Medulla oblongata (tissue), 1 donor: ENCODE measurements at regions not wholly inside any gene's neighbourhood (a gene's known extent, or its start where the extent isn't known, plus 50 kb on each side); places are given as distances from the start of the nearest gene placed in this dataset.

Experiments used
- DNase-seq: peaks from one replicate; pipeline ENCODE4 v3.0.0-alpha.2; 2015; ENCODE audit errors: extremely low spot score

GRCh38 chr16:49910541-49911071 is 54.7 kb upstream of the ZNF423 start:
- DNase-seq, result no peak

GRCh38 chr16:49911430-49911829 is 55.5 kb upstream of the ZNF423 start:
- no peak for DNase-seq

GRCh38 chr16:49912721-49913120 is 56.8 kb upstream of the ZNF423 start:
- DNase-seq, result no peak

GRCh38 chr16:49913720-49914119 is 57.8 kb upstream of the ZNF423 start:
- DNase-seq, result no peak

GRCh38 chr16:49914657-49915056 is 58.7 kb upstream of the ZNF423 start:
- DNase-seq, result no peak

GRCh38 chr16:49918257-49918656 is 62.3 kb upstream of the ZNF423 start:
- DNase-seq, result no peak

GRCh38 chr16:49919327-49919726 is 63.4 kb upstream of the ZNF423 start:
- DNase-seq, result no peak

- no peak for DNase-seq
Measured at GRCh38 chr16:49920397-49920796, 64.5 kb upstream of the ZNF423 start.

GRCh38 chr16:49921106-49921505 is 65.2 kb upstream of the ZNF423 start:
- DNase-seq, result no peak

- DNase-seq, result peak; percentile 45
Measured at GRCh38 chr16:49921791-49922456, 66.0 kb upstream of the ZNF423 start.

GRCh38 chr16:49923411-49923810 is 67.5 kb upstream of the ZNF423 start:
- DNase-seq, result no peak

- DNase-seq, result no peak
Measured at GRCh38 chr16:49924078-49924477, 68.2 kb upstream of the ZNF423 start.

- no peak for DNase-seq
Measured at GRCh38 chr16:49926941-49927340, 71.0 kb upstream of the ZNF423 start.

GRCh38 chr16:49928176-49929041 is 72.5 kb upstream of the ZNF423 start:
- no peak for DNase-seq

GRCh38 chr16:49929626-49930025 is 73.7 kb upstream of the ZNF423 start:
- no peak for DNase-seq

- no peak for DNase-seq
Measured at GRCh38 chr16:49930841-49931240, 74.9 kb upstream of the ZNF423 start.

GRCh38 chr16:49931266-49931665 is 75.4 kb upstream of the ZNF423 start:
- no peak for DNase-seq

GRCh38 chr16:49931916-49932315 is 76.0 kb upstream of the ZNF423 start:
- no peak for DNase-seq

GRCh38 chr16:49932434-49932833 is 76.5 kb upstream of the ZNF423 start:
- DNase-seq, result no peak

- no peak for DNase-seq
Measured at GRCh38 chr16:49932946-49933345, 77.0 kb upstream of the ZNF423 start.

- no peak for DNase-seq
Measured at GRCh38 chr16:49936791-49937190, 80.9 kb upstream of the ZNF423 start.

- no peak for DNase-seq
Measured at GRCh38 chr16:49937886-49938285, 82.0 kb upstream of the ZNF423 start.

GRCh38 chr16:49939495-49939894 is 83.6 kb upstream of the ZNF423 start:
- DNase-seq, result no peak
